WERI-Rb-1 (cell line): ENCODE measurements at regions not wholly inside any gene's neighbourhood (a gene's known extent, or its start where the extent isn't known, plus 50 kb on each side); places are given as distances from the start of the nearest gene placed in this dataset.

Source experiments
- DNase-seq: peaks from one replicate; pipeline ENCODE4 v3.0.0-alpha.2; 2020
- H3K27ac ChIP-seq: fragments of 250-450 bp; sonication (Bioruptor Pico); 2 replicates; pipeline ENCODE4 v1.5.1; 2020; ENCODE audit warnings: mild to moderate bottlenecking, moderate library complexity
- H3K27me3 ChIP-seq: fragments of 250-450 bp; sonication (Bioruptor Pico); 2 replicates; pipeline ENCODE4 v1.5.1; 2021; ENCODE audit warnings: mild to moderate bottlenecking, low read depth, moderate library complexity; ENCODE audit not compliant: insufficient read depth, severe bottlenecking
- H3K36me3 ChIP-seq: fragments of 250-450 bp; sonication (Bioruptor Pico); 2 replicates; pipeline ENCODE4 v1.5.1; 2020; ENCODE audit warnings: mild to moderate bottlenecking, moderate library complexity
- H3K4me3 ChIP-seq: 2 replicates; pipeline ENCODE4 v1.5.1; 2011; ENCODE audit warnings: low read depth, mild to moderate bottlenecking, control low read depth, low read length
- H3K9me3 ChIP-seq: fragments of 250-450 bp; sonication (Bioruptor Pico); 2 replicates; pipeline ENCODE4 v1.5.1; 2021; ENCODE audit warnings: mild to moderate bottlenecking, moderate library complexity; ENCODE audit not compliant: severe bottlenecking
- TF ChIP-seq, protein P1 (sequence below): IDR thresholded peaks from 2 replicates; pipeline ENCODE4 v1.5.1; 2011; ENCODE audit warnings: low read depth, mild to moderate bottlenecking, control low read depth, inconsistent platforms, low read length

DNA sequence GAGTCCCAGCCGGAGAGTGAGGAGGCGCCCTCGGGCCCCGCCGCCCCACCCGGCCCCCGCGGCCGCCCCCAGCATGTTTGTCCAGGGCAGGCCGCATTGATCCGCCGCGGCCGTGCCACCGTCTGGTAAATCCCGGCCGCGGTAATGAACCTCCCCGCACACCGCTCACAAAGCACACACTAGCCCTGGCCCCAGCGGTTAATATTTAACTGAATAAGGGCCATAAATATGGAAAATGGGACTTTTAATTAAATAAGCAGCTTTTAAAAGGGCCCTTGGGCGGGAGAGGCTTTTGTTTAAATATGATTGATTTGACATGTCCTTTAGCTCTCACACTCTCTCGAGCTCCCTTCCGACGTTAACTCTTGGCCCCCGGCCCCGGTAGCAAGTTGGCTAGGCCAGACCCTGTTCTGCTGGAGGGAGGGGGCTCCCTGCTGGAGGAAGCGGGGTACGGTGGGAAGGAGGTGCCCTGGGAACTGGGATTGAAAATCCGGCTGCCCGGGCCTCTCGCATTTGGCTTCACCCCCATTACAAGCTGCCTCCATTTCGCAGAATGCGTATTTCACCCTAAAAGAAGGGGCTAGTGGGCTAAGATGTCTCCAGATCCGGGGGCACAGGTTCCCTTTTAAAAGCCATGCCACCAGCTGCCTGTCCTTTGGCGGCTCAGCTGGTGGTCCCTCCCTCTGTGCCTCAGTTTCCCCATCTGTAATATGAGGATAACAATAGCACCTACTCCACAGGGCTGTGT, 199.8 kb downstream of the RBM19 start:
- no peaks in the 10 kb centered on the region for H3K27me3 ChIP-seq
- TF ChIP-seq, protein P1, sequence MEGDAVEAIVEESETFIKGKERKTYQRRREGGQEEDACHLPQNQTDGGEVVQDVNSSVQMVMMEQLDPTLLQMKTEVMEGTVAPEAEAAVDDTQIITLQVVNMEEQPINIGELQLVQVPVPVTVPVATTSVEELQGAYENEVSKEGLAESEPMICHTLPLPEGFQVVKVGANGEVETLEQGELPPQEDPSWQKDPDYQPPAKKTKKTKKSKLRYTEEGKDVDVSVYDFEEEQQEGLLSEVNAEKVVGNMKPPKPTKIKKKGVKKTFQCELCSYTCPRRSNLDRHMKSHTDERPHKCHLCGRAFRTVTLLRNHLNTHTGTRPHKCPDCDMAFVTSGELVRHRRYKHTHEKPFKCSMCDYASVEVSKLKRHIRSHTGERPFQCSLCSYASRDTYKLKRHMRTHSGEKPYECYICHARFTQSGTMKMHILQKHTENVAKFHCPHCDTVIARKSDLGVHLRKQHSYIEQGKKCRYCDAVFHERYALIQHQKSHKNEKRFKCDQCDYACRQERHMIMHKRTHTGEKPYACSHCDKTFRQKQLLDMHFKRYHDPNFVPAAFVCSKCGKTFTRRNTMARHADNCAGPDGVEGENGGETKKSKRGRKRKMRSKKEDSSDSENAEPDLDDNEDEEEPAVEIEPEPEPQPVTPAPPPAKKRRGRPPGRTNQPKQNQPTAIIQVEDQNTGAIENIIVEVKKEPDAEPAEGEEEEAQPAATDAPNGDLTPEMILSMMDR, result no peak

DNA sequence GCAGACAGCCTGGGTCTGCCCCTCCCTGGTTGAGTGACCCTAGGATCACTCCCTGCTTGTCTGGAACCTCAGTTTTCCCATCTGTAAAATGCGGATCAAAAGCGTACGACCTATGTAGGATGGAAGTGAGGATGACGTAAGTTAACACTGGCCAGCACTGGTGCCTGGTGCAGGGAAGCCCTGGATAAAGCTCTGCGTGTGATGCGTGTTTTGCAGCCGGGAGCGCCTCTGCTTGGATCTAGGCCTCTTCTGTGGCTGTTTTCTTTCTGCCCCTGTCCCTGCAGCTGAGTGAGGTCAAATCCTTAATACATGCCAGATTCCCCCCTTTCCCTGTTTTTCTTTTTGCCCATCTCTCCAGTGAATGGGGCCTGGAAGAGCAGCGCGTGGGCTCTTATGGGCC, 201.5 kb downstream of the RBM19 start:
- Histone ChIP-seq H3K27me3 (no peaks in the 10 kb centered on the region), H3K36me3 (no peaks in the 10 kb centered on the region), H3K9me3 (no peaks in the 10 kb centered on the region), H3K27ac (no peak overlapping the region), H3K4me3 (no peak overlapping the region)
- no peak for DNase-seq
- TF ChIP-seq, protein P1, result no peak

More for the DNA sequence above, 199.8 kb downstream of the RBM19 start:
- peak; percentile 25 for DNase-seq
- Histone ChIP-seq H3K36me3 (no peaks in the 10 kb centered on the region), H3K27ac (no peak overlapping the region), H3K4me3 (no peak overlapping the region), H3K9me3 (no peaks in the 10 kb centered on the region)

DNA sequence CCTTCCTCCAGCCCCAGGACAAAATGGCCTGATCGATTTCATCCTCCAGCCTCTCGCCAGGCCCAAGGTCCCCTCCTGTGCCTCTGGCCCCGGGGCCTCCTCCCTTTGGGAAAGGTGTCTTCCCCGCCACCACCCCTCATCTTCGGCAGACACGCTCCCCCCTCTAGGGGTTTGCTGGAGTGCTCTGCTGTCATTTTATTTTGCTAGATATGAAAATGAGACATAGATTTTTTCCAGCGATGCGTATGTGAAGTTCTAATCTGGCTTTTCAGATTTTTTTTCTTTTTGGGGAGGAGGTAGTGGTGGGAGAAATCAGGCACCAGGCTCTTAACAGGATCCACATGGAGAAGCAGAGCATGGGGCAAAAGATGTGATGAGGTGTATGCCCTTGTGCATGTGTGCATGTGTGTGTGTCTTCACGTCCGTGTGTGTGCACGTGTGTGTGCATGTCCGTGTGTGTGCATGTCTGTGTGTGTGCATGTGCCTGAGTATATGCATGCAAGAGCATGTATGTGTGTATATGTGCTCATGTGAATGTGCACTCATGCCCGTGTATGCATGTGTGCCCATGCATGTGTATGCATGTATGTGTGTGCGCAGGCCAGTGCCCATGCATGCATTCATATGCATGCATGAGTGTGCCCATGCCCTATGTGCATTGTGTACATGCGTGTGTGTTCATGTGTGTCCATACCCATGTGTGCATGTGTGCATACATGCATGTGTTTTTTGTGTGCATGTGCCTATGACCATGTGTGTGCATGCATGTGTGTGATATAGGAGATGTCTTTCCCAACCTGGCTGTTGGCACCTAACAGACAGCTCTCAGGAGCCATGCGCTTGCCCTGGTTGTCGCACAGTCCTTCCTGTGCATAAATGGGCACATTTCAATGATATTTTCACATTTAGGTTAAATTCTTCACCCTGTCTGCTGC, 203.0 kb downstream of the RBM19 start:
- H3K36me3 ChIP-seq, result no peaks in the 10 kb centered on the region
- TF ChIP-seq, protein P1, result no peak
- no peaks in the 10 kb centered on the region for H3K9me3 ChIP-seq
- no peaks in the 10 kb centered on the region for H3K27me3 ChIP-seq
- no peak overlapping the region for H3K4me3 ChIP-seq
- H3K27ac ChIP-seq, result no peak overlapping the region
- DNase-seq, result no peak

DNA sequence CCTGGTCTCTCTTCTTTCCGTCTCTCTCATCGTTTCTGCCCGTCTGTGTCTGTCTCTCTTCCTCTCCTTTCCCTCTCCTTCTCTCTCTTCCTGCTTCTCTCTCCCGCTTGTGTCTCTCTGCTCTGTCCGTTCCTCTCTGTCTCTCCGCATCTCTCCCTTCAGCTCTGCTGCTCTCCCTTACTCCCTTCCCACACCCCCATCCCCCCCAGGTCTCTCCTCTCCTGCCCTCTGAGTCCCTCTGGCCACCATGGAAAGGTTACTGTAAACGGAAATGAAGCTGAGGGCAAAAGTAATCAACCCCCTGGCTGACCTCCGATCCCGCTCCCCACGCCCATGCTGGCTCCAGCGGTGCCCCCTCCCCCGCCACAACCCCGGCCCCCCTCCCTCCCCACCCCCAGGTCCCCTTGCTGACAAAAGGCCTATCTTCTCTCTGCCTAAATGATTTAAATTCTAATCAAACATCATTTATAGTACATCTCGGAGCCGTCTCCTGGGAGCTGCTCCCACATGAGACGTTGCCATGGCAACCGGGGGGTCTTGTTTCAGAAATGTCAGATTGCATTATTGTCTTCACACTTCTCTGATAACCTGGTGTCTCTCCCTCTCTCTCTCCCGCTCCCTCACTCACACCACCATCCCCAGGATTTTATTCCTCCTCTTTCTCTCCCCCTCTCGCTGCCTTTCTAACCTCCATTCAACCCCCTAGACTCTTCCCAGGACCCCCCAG, 203.8 kb downstream of the RBM19 start:
- TF ChIP-seq, protein P1, result no peak
- H3K27ac ChIP-seq, result no peak overlapping the region
- no peaks in the 10 kb centered on the region for H3K27me3 ChIP-seq
- H3K9me3 ChIP-seq, result no peaks in the 10 kb centered on the region
- no peaks in the 10 kb centered on the region for H3K36me3 ChIP-seq
- H3K4me3 ChIP-seq, result no peak overlapping the region
- no peak for DNase-seq

DNA sequence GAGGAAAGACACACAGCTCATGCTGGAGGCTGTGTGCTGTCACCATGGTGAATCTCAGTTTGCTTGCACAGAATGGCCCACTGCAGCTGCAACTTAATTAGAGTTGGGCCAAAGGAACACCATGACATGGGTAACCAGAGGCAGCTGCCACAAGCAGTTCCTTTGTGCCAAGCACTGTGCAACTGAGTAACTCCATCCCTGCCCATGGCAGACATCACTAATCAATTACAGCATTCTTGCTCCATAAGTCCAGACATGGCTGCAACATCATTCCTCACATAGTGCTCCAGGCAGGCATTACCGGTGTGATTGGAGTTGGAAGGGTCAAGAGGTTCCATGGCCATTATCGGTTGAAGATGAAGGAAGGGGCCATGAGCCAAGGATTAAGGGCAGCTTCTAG, 207.0 kb downstream of the RBM19 start:
- H3K36me3 ChIP-seq, result no peaks in the 10 kb centered on the region
- H3K9me3 ChIP-seq, result no peaks in the 10 kb centered on the region
- TF ChIP-seq, protein P1, result no peak
- H3K27me3 ChIP-seq, result no peaks in the 10 kb centered on the region
- no peak overlapping the region for H3K27ac ChIP-seq
- H3K4me3 ChIP-seq, result no peak overlapping the region
- DNase-seq, result no peak
